GM18951 (cell line): ENCODE measurements at regions not wholly inside any gene's neighbourhood (a gene's known extent, or its start where the extent isn't known, plus 50 kb on each side); places are given as distances from the start of the nearest gene placed in this dataset.

Experiments used
- POLR2A ChIP-seq: IDR thresholded peaks from 4 replicates; pipeline ENCODE4 v1.6.1; 2011; ENCODE audit warnings: mild to moderate bottlenecking; ENCODE audit not compliant: insufficient read length, insufficient read depth; ENCODE audit errors: extremely low read depth
- in situ Hi-C: fragments of 300-500 bp; cut with MboI; formaldehyde crosslinking; loops from one replicate; pipeline ENCODE4 v1.12.0; 2022; ENCODE audit warnings: low sequenced_read_pairs, mixed read lengths, inconsistent platforms; ENCODE audit not compliant: unreplicated experiment

- TF ChIP-seq POLR2A, result no peak
- in situ Hi-C loops, result no loop called here
Measured at GRCh38 chrX:39759526-39760224, 338.1 kb downstream of the BCOR start.

- in situ Hi-C loops, result no loop called here
- TF ChIP-seq POLR2A, result no peak
Measured at GRCh38 chrX:39760930-39761329, 336.8 kb downstream of the BCOR start.

GRCh38 chrX:39762266-39762841 lies 335.4 kb downstream of the BCOR start:
- in situ Hi-C loops, result no loop called here
- no peak for TF ChIP-seq POLR2A

GRCh38 chrX:39764441-39764914 lies 333.3 kb downstream of the BCOR start:
- no peak for TF ChIP-seq POLR2A
- in situ Hi-C loops, result no loop called here

- in situ Hi-C loops, result no loop called here
- no peak for TF ChIP-seq POLR2A
Measured at GRCh38 chrX:39765327-39765726, 332.4 kb downstream of the BCOR start.

GRCh38 chrX:39766085-39766726 lies 331.6 kb downstream of the BCOR start:
- in situ Hi-C loops, result no loop called here

GRCh38 chrX:39766855-39767254 lies 330.9 kb downstream of the BCOR start:
- no peak for TF ChIP-seq POLR2A
- in situ Hi-C loops, result no loop called here

More at GRCh38 chrX:39766085-39766726, 331.6 kb downstream of the BCOR start:
- no peak for TF ChIP-seq POLR2A

GRCh38 chrX:39767446-39767845 lies 330.3 kb downstream of the BCOR start:
- in situ Hi-C loops, result no loop called here
- no peak for TF ChIP-seq POLR2A

GRCh38 chrX:39769748-39770147 lies 328.0 kb downstream of the BCOR start:
- in situ Hi-C loops, result no loop called here

GRCh38 chrX:39771089-39771488 lies 326.7 kb downstream of the BCOR start:
- no peak for TF ChIP-seq POLR2A

More at GRCh38 chrX:39769748-39770147, 328.0 kb downstream of the BCOR start:
- no peak for TF ChIP-seq POLR2A

GRCh38 chrX:39772057-39772832 lies 325.5 kb downstream of the BCOR start:
- no peak for TF ChIP-seq POLR2A
- in situ Hi-C loops, result no loop called here

More at GRCh38 chrX:39771089-39771488, 326.7 kb downstream of the BCOR start:
- in situ Hi-C loops, result no loop called here

GRCh38 chrX:39773150-39773549 lies 324.6 kb downstream of the BCOR start:
- TF ChIP-seq POLR2A, result no peak
- in situ Hi-C loops, result no loop called here
